Parathyroid adenoma (tissue), 2 donors: ENCODE measurements at regions not wholly inside any gene's neighbourhood (a gene's known extent, or its start where the extent isn't known, plus 50 kb on each side); places are given as distances from the start of the nearest gene placed in this dataset.

Experiments
- H2AFZ ChIP-seq: fragments of 300-600 bp; sonication (generic); one replicate; pipeline ENCODE4 v1.7.0; 2017; ENCODE audit warnings: antibody characterized with exemption, mild to moderate bottlenecking
- H3K27ac ChIP-seq: fragments of 300-600 bp; sonication (generic); one replicate; pipeline ENCODE4 v1.7.0; 2017
- H3K27me3 ChIP-seq: fragments of 300-600 bp; sonication (generic); one replicate; pipeline ENCODE4 v1.7.0; 2017; ENCODE audit warnings: low read length; ENCODE audit not compliant: control insufficient read depth, insufficient read depth
- H3K36me3 ChIP-seq: fragments of 300-600 bp; sonication (generic); one replicate; pipeline ENCODE4 v1.7.0; 2017; ENCODE audit warnings: low read length; ENCODE audit not compliant: control insufficient read depth, insufficient read depth
- H3K4me1 ChIP-seq: fragments of 300-600 bp; sonication (generic); one replicate; pipeline ENCODE4 v1.7.0; 2017; ENCODE audit warnings: control low read depth
- H3K4me2 ChIP-seq: fragments of 300-600 bp; sonication (generic); one replicate; pipeline ENCODE4 v1.7.0; 2017; ENCODE audit warnings: low read length
- H3K4me3 ChIP-seq: fragments of 300-600 bp; sonication (generic); one replicate; pipeline ENCODE4 v1.7.0; 2017; ENCODE audit warnings: low read depth, low read length
- H3K79me2 ChIP-seq: fragments of 300-600 bp; sonication (generic); one replicate; pipeline ENCODE4 v1.7.0; 2017; ENCODE audit warnings: control low read depth
- H3K9ac ChIP-seq: fragments of 300-600 bp; sonication (generic); one replicate; pipeline ENCODE4 v1.7.0; 2017; ENCODE audit warnings: mild to moderate bottlenecking
- H3K9me3 ChIP-seq: fragments of 300-600 bp; sonication (generic); one replicate; pipeline ENCODE4 v1.7.0; 2017; ENCODE audit warnings: low read length; ENCODE audit not compliant: control insufficient read depth
- CTCF ChIP-seq: fragments of 300-600 bp; sonication (generic); IDR thresholded peaks from one replicate; pipeline ENCODE4 v1.7.0; 2017; ENCODE audit warnings: antibody characterized with exemption, mild to moderate bottlenecking
- donor health status: primary hyperparathyroidism.

DNA sequence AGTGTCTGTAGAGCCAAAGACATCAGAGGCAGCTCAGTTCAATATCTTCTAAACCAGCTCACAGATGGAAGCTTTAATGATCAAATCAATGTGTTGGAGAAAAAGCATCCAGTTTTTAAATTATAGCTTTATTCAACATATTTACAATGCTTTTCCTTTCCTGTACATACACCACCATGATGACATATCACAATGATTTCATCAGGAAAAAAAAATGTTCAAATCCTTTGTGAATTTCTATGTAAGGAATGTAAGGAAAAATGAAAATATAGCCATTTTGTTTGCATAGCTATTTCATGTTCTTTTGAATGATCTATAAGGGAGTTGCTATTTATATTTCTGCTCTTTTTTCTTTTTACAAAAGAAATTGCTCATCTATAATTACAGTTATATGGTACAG lies 134.7 kb upstream of the CDH20 start:
- H3K79me2 ChIP-seq = no peaks in the 10 kb centered on the region
- H3K9me3 ChIP-seq = no peaks in the 10 kb centered on the region
- H3K4me1 ChIP-seq = no peaks in the 10 kb centered on the region
- no peak overlapping the region for H3K27ac ChIP-seq
- no peak overlapping the region for H3K4me2 ChIP-seq
- no peak for TF ChIP-seq CTCF
- no peak overlapping the region for H2AFZ ChIP-seq
- no peaks in the 10 kb centered on the region for H3K27me3 ChIP-seq
- H3K36me3 ChIP-seq = no peaks in the 10 kb centered on the region
- no peak overlapping the region for H3K9ac ChIP-seq
- H3K4me3 ChIP-seq = no peak overlapping the region

DNA sequence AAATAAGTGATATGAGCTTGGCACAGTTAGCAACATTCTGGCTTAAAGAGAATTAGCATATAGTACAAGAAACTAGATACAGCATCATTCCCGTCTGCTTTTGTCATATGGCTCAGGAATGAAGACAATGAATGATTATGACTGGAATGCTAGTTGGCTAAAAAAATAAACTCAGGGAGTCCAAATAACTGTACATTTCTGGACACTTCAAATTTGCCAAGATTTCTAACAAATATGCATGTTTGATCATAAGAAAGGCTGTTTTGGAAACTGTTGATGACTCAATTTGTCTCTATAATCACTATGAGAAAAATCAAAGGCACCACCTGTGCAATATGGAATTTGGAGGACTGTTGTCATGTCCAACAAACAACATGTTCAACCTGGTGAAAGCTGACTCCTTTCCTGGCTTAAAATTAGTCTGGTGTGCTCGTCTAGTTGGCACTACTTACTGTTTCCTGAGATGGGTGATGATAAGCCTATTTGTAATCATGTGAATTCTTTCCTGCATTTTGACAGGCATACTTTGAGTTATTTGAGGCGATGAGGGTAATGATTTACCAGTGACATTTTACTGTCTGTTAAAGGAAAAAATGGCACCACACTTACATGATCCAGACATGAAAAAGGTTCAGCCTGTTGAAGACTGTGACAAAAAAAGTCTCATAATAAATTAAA lies 133.9 kb upstream of the CDH20 start:
- Histone ChIP-seq H3K27ac (no peak overlapping the region), H3K4me2 (no peak overlapping the region), H2AFZ (no peak overlapping the region), H3K9ac (no peak overlapping the region), H3K9me3 (no peaks in the 10 kb centered on the region), H3K36me3 (no peaks in the 10 kb centered on the region), H3K27me3 (no peaks in the 10 kb centered on the region), H3K4me3 (no peak overlapping the region), H3K4me1 (no peaks in the 10 kb centered on the region), H3K79me2 (no peaks in the 10 kb centered on the region)
- TF ChIP-seq CTCF = no peak

DNA sequence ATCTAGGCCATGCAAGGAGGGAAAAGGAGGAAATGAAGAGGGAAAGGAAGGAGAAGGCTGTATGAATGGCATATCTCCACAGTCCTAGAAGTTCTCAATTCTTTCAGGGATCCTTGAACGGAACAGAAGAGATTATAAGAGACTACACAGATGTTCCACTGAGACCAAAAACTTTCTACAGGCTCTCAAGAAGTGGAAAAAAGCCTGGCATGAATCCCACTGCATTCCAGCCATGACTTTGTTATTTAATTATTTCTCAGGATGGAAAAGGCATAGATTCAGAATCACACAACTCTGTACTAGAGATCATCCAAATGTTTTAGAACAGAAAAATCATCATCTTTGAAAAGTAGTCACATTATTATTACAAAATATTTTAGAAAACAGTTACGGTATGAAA lies 131.7 kb upstream of the CDH20 start:
- Histone ChIP-seq H3K9me3 (no peaks in the 10 kb centered on the region), H3K36me3 (no peaks in the 10 kb centered on the region), H3K27me3 (no peaks in the 10 kb centered on the region), H3K79me2 (no peaks in the 10 kb centered on the region), H3K4me1 (no peaks in the 10 kb centered on the region), H3K4me3 (no peak overlapping the region), H3K9ac (no peak overlapping the region), H3K27ac (no peak overlapping the region), H2AFZ (no peak overlapping the region), H3K4me2 (no peak overlapping the region)
- no peak for TF ChIP-seq CTCF

GRCh38 chr18:61203151-61203550 lies 130.1 kb upstream of the CDH20 start:
- H2AFZ ChIP-seq = no peak overlapping the region
- no peak overlapping the region for H3K27ac ChIP-seq
- H3K4me1 ChIP-seq = no peaks in the 10 kb centered on the region
- no peak overlapping the region for H3K4me3 ChIP-seq
- no peak overlapping the region for H3K9ac ChIP-seq
- H3K4me2 ChIP-seq = no peak overlapping the region
- no peaks in the 10 kb centered on the region for H3K36me3 ChIP-seq
- no peaks in the 10 kb centered on the region for H3K9me3 ChIP-seq
- H3K27me3 ChIP-seq = no peaks in the 10 kb centered on the region
- H3K79me2 ChIP-seq = no peaks in the 10 kb centered on the region
- TF ChIP-seq CTCF = no peak

GRCh38 chr18:61209801-61210200 lies 123.4 kb upstream of the CDH20 start:
- H3K9ac ChIP-seq = no peak overlapping the region
- H3K36me3 ChIP-seq = no peaks in the 10 kb centered on the region
- no peak overlapping the region for H3K4me2 ChIP-seq
- H3K79me2 ChIP-seq = no peaks in the 10 kb centered on the region
- H3K4me1 ChIP-seq = no peaks in the 10 kb centered on the region
- no peaks in the 10 kb centered on the region for H3K9me3 ChIP-seq
- no peak overlapping the region for H3K27ac ChIP-seq
- no peak overlapping the region for H2AFZ ChIP-seq
- H3K4me3 ChIP-seq = no peak overlapping the region
- no peaks in the 10 kb centered on the region for H3K27me3 ChIP-seq
- no peak for TF ChIP-seq CTCF
